ENCODE measurements at regions not wholly inside any gene's neighbourhood (a gene's known extent, or its start where the extent isn't known, plus 50 kb on each side); places are given as distances from the start of the nearest gene placed in this dataset.

GRCh38 chr15:79632457-79632856 is 200.3 kb downstream of the MINAR1 start:
- H3K27ac ChIP-seq (replicated peaks), result no peak overlapping the region

GRCh38 chr15:79635149-79635771 is 203.1 kb downstream of the MINAR1 start:
- Histone ChIP-seq H3K4me1 (no peaks in the 10 kb centered on the region), H3K9me3 (replicated peaks) (peaks cover 10% of the 10 kb centered on the region), H3K4me3 (no peak overlapping the region), H3K27ac (replicated peaks) (no peak overlapping the region), H3K36me3 (no peaks in the 10 kb centered on the region), H3K27me3 (ENCODE audit: low read depth) (no peaks in the 10 kb centered on the region)
- no peak for DNase-seq
- intact Hi-C loops (cut with micrococcal nuclease), result no loop called here
- TF ChIP-seq CTCF (IDR thresholded peaks at IDR 0.05; ENCODE audit: borderline replicate concordance), result no peak

More at GRCh38 chr15:79632457-79632856, 200.3 kb downstream of the MINAR1 start:
- H3K4me3 ChIP-seq, result no peak overlapping the region
- no peaks in the 10 kb centered on the region for H3K4me1 ChIP-seq
- TF ChIP-seq CTCF (IDR thresholded peaks at IDR 0.05; ENCODE audit: borderline replicate concordance), result no peak
- no peaks in the 10 kb centered on the region for H3K36me3 ChIP-seq
- no peaks in the 10 kb centered on the region for H3K27me3 ChIP-seq (ENCODE audit: low read depth)
- DNase-seq, result no peak
- intact Hi-C loops (cut with micrococcal nuclease), result no loop called here
- H3K9me3 ChIP-seq (replicated peaks), result peaks cover 10% of the 10 kb centered on the region

GRCh38 chr15:79635897-79636561 is 203.9 kb downstream of the MINAR1 start:
- no peak for DNase-seq
- Histone ChIP-seq H3K9me3 (replicated peaks) (peaks cover 10% of the 10 kb centered on the region), H3K36me3 (no peaks in the 10 kb centered on the region), H3K27me3 (ENCODE audit: low read depth) (no peaks in the 10 kb centered on the region), H3K4me1 (no peaks in the 10 kb centered on the region), H3K4me3 (no peak overlapping the region), H3K27ac (replicated peaks) (no peak overlapping the region)
- intact Hi-C loops (cut with micrococcal nuclease), result no loop called here
- no peak for TF ChIP-seq CTCF (IDR thresholded peaks at IDR 0.05; ENCODE audit: borderline replicate concordance)

GRCh38 chr15:79640206-79640605 is 208.1 kb downstream of the MINAR1 start:
- TF ChIP-seq CTCF (IDR thresholded peaks at IDR 0.05; ENCODE audit: borderline replicate concordance), result no peak
- DNase-seq, result peak; percentile 15
- Histone ChIP-seq H3K27me3 (ENCODE audit: low read depth) (no peaks in the 10 kb centered on the region), H3K27ac (replicated peaks) (no peak overlapping the region), H3K36me3 (no peaks in the 10 kb centered on the region), H3K4me3 (no peak overlapping the region), H3K4me1 (no peaks in the 10 kb centered on the region), H3K9me3 (replicated peaks) (peaks cover 18% of the 10 kb centered on the region)
- intact Hi-C loops (cut with micrococcal nuclease), result no loop called here

GRCh38 chr15:79641841-79642240 is 209.7 kb downstream of the MINAR1 start:
- Histone ChIP-seq H3K27me3 (ENCODE audit: low read depth) (no peaks in the 10 kb centered on the region), H3K4me3 (no peak overlapping the region), H3K9me3 (replicated peaks) (peaks cover 34% of the 10 kb centered on the region), H3K4me1 (no peaks in the 10 kb centered on the region), H3K36me3 (no peaks in the 10 kb centered on the region), H3K27ac (replicated peaks) (no peak overlapping the region)
- DNase-seq, result no peak
- TF ChIP-seq CTCF (IDR thresholded peaks at IDR 0.05; ENCODE audit: borderline replicate concordance), result no peak
- intact Hi-C loops (cut with micrococcal nuclease), result no loop called here
